Endodermal cell (in vitro differentiated cells): ENCODE measurements at regions not wholly inside any gene's neighbourhood (a gene's known extent, or its start where the extent isn't known, plus 50 kb on each side); places are given as distances from the start of the nearest gene placed in this dataset.

Experiments
- DNase-seq: peaks from one replicate; pipeline ENCODE4 v3.0.0-alpha.2; 2017
- H3K27ac ChIP-seq: 2 replicates; pipeline ENCODE4 v1.5.1; 2013; ENCODE audit warnings: mild to moderate bottlenecking, low read depth, low read length, moderate library complexity
- H3K27me3 ChIP-seq: 2 replicates; pipeline ENCODE4 v1.6.1; 2013; ENCODE audit warnings: mild to moderate bottlenecking, low read length, moderate library complexity; ENCODE audit not compliant: insufficient read depth, control insufficient read depth, poor library complexity, severe bottlenecking
- H3K36me3 ChIP-seq: 2 replicates; pipeline ENCODE4 v1.7.0; 2013; ENCODE audit warnings: mild to moderate bottlenecking, low read length, moderate library complexity; ENCODE audit not compliant: control insufficient read depth, insufficient read depth
- H3K4me1 ChIP-seq: one replicate; pipeline ENCODE4 v1.7.0; 2013; ENCODE audit warnings: low read length; ENCODE audit not compliant: control insufficient read depth, insufficient read depth
- H3K4me3 ChIP-seq: 2 replicates; pipeline ENCODE4 v1.5.1; 2013; ENCODE audit warnings: mild to moderate bottlenecking, low read length, moderate library complexity
- H3K9ac ChIP-seq: 2 replicates; pipeline ENCODE4 v1.6.1; 2013; ENCODE audit warnings: mild to moderate bottlenecking, low read length, moderate library complexity; ENCODE audit not compliant: poor library complexity, severe bottlenecking; ENCODE audit errors: extremely low read depth
- H3K9me3 ChIP-seq: 2 replicates; pipeline ENCODE4 v1.6.1; 2013; ENCODE audit warnings: mild to moderate bottlenecking, low read length, moderate library complexity; ENCODE audit not compliant: control insufficient read depth
- H3K27ac Mint-ChIP-seq: 2 replicates; pipeline ENCODE4 v1.8.0; 2020; ENCODE audit warnings: mixed read lengths
- H3K27me3 Mint-ChIP-seq: 2 replicates; pipeline ENCODE4 v1.8.0; 2021; ENCODE audit warnings: mild to moderate bottlenecking, mixed read lengths; ENCODE audit not compliant: insufficient read depth
- H3K36me3 Mint-ChIP-seq: 2 replicates; pipeline ENCODE4 v1.8.0; 2020; ENCODE audit warnings: low read depth, mixed read lengths
- H3K4me1 Mint-ChIP-seq: 2 replicates; pipeline ENCODE4 v1.8.0; 2020; ENCODE audit warnings: mixed read lengths
- H3K4me3 Mint-ChIP-seq: 2 replicates; pipeline ENCODE4 v1.8.0; 2020; ENCODE audit warnings: mild to moderate bottlenecking, moderate library complexity, mixed read lengths
- H3K9me3 Mint-ChIP-seq: 2 replicates; pipeline ENCODE4 v1.8.0; 2020; ENCODE audit warnings: mild to moderate bottlenecking, mixed read lengths
- CTCF ChIP-seq: fragments of 200-600 bp; sonication (generic); conservative IDR thresholded peaks from 2 replicates; pipeline ENCODE4 v1.5.0; 2021; ENCODE audit warnings: antibody characterized with exemption, mild to moderate bottlenecking
- WGBS, 2 experiments: methylation state at CpG; one replicate each; pipeline versions ENCODE4 v1.1.5 to v1.1.7; 2013; ENCODE audit warnings: missing lambda C conversion rate in 2 of 2, mixed read lengths in 1 of 2; ENCODE audit not compliant: insufficient coverage in 1 of 2, insufficient read length in 1 of 2; 5-methylcytosine and 5-hydroxymethylcytosine counted together

GRCh38 chr3:70871909-70872656, 559.6 kb upstream of the MDFIC2 start:
- Mint-ChIP-seq H3K9me3 (peaks cover 24% of the 10 kb centered on the region), H3K36me3 (no peaks in the 10 kb centered on the region), H3K27me3 (no peaks in the 10 kb centered on the region), H3K4me3 (no peak overlapping the region), H3K27ac (no peak overlapping the region), H3K4me1 (peaks cover 1% of the 10 kb centered on the region)
- 92 to 93% methylated on average over 2 to 4 of the region's 4 CpGs for WGBS, 2 experiments
- H3K27me3 ChIP-seq, result no peaks in the 10 kb centered on the region
- H3K4me3 ChIP-seq, result no peak overlapping the region
- TF ChIP-seq CTCF, result no peak
- no peak overlapping the region for H3K27ac ChIP-seq
- H3K36me3 ChIP-seq, result no peaks in the 10 kb centered on the region
- no peak overlapping the region for H3K9ac ChIP-seq
- H3K4me1 ChIP-seq, result no peaks in the 10 kb centered on the region
- peaks cover 9% of the 10 kb centered on the region for H3K9me3 ChIP-seq
- DNase-seq, result no peak

- no peak overlapping the region for H3K4me3 Mint-ChIP-seq
- Histone ChIP-seq H3K4me1 (no peaks in the 10 kb centered on the region), H3K27me3 (no peaks in the 10 kb centered on the region), H3K9me3 (peaks cover 10% of the 10 kb centered on the region), H3K4me3 (no peak overlapping the region), H3K9ac (no peak overlapping the region), H3K27ac (no peak overlapping the region), H3K36me3 (no peaks in the 10 kb centered on the region)
- peaks cover 28% of the 10 kb centered on the region for H3K9me3 Mint-ChIP-seq
- H3K27me3 Mint-ChIP-seq, result no peaks in the 10 kb centered on the region
- no peak overlapping the region for H3K27ac Mint-ChIP-seq
- no peak for DNase-seq
- no peak for TF ChIP-seq CTCF
- H3K36me3 Mint-ChIP-seq, result no peaks in the 10 kb centered on the region
- peaks cover 1% of the 10 kb centered on the region for H3K4me1 Mint-ChIP-seq
Measured at GRCh38 chr3:70870576-70870975, 558.1 kb upstream of the MDFIC2 start.

- Mint-ChIP-seq H3K36me3 (no peaks in the 10 kb centered on the region), H3K4me3 (no peak overlapping the region), H3K9me3 (peaks cover 39% of the 10 kb centered on the region), H3K27ac (no peak overlapping the region), H3K4me1 (no peaks in the 10 kb centered on the region), H3K27me3 (no peaks in the 10 kb centered on the region)
- H3K9me3 ChIP-seq, result peaks cover 18% of the 10 kb centered on the region
- H3K27ac ChIP-seq, result no peak overlapping the region
- no peaks in the 10 kb centered on the region for H3K4me1 ChIP-seq
- 83 to 86% methylated on average over 1 to 2 of the region's 2 CpGs for WGBS, 2 experiments
- H3K4me3 ChIP-seq, result no peak overlapping the region
- no peaks in the 10 kb centered on the region for H3K27me3 ChIP-seq
- TF ChIP-seq CTCF, result no peak
- DNase-seq, result no peak
- no peaks in the 10 kb centered on the region for H3K36me3 ChIP-seq
- H3K9ac ChIP-seq, result no peak overlapping the region
Measured at GRCh38 chr3:70868561-70868960, 556.1 kb upstream of the MDFIC2 start.
